BE2C (cell line): ENCODE measurements at regions not wholly inside any gene's neighbourhood (a gene's known extent, or its start where the extent isn't known, plus 50 kb on each side); places are given as distances from the start of the nearest gene placed in this dataset.

Experiments
- DNase-seq: peaks from one replicate; pipeline ENCODE4 v3.0.0-alpha.2; 2020
- H3K27me3 ChIP-seq: fragments of 250-450 bp; sonication (Bioruptor Pico); 2 replicates; pipeline ENCODE4 v1.5.1; 2020; ENCODE audit warnings: mild to moderate bottlenecking
- H3K36me3 ChIP-seq: fragments of 250-450 bp; sonication (Bioruptor Pico); 2 replicates; pipeline ENCODE4 v1.5.1; 2020; ENCODE audit warnings: mild to moderate bottlenecking
- H3K4me1 ChIP-seq: fragments of 250-450 bp; sonication (Bioruptor Pico); 2 replicates; pipeline ENCODE4 v1.5.1; 2020
- H3K4me3 ChIP-seq: 2 replicates; pipeline ENCODE4 v1.5.1; 2011; ENCODE audit warnings: low read depth, low read length
- H3K9me3 ChIP-seq: fragments of 250-450 bp; sonication (Bioruptor Pico); 2 replicates; pipeline ENCODE4 v1.5.1; 2020
- CTCF ChIP-seq: IDR thresholded peaks from 2 replicates; pipeline ENCODE4 v1.5.1; 2012; ENCODE audit warnings: mild to moderate bottlenecking, low read depth, low read length

DNA sequence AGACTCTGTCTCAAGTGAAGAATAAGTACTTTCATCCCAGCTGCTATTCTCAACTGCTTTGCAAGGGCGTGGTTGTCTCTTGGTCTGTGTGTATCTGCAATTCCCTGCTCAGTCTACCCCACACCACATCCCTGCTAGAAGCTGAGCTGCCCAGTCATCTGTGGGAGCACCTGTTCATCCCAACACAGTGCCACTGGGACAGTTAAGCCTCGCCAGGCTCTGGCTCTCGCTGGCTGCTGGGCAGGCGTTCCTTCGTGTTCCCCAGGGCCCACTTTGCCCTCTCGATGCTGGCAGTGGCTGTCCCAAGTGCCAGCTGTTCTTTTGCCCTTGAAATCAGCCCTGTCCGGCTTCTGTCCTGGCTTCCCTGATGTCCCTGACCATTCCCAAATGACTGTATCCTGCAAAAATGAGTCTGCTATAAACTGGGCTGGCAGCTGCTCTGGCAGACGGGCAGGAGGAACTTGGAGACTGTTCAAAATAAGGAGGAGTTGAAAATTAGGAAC is 91.6 kb upstream of the KLHL25 start:
- no peaks in the 10 kb centered on the region for H3K4me1 ChIP-seq
- no peaks in the 10 kb centered on the region for H3K9me3 ChIP-seq
- H3K36me3 ChIP-seq = no peaks in the 10 kb centered on the region
- no peak for TF ChIP-seq CTCF
- no peak overlapping the region for H3K4me3 ChIP-seq
- H3K27me3 ChIP-seq = no peaks in the 10 kb centered on the region
- no peak for DNase-seq

DNA sequence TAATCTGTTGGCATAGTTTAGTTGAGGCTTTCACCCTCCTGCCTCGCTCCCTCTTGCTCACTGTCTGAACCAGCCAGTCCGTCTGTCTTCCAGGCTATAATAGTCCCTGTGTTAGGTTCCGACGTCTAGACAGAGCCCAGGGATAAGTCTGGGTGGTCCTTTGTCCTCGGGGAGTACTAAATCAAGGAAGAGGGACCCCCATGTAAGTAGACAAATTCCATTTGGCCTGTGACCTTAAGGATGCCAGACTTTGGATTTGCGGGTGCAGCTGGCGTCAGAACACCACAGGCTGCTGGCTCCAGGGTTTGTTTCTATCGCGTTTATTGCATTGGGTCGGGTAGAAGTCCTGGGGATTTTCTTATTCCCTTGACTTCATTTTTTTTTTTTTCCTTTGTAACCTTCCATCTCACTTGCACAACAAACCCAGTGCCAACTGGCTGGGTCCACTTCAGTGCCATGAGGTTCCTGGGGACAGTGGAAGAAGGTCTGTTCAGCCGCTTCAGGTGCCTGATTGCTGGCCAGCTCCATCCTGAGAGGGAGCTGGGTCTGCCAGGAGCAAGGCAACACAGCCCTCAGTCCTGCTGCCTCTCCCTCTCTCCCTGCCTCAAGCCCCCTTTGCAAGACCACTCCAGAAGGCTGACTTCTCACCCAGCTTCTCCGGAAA is 95.4 kb upstream of the KLHL25 start:
- H3K27me3 ChIP-seq = no peaks in the 10 kb centered on the region
- DNase-seq = no peak

DNA sequence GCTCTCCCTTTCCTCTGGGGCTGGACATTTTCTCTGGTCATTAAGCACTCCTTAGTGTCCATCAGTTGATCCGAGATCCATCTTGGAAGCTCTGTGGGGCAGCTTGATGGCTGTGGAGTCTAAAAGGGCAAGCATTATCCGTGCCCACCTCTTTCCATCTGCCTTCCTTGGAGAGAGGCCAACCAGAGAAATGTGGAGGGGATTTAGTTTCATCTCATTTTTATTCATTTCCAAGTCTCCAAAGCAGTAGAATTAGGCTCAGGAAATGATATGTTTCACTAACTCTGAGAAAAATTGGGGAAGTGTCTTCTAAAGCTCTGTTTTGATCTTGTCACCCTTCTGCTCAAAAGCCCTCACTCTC is 95.9 kb upstream of the KLHL25 start:
- Histone ChIP-seq H3K4me3 (no peak overlapping the region), H3K36me3 (no peaks in the 10 kb centered on the region), H3K4me1 (no peaks in the 10 kb centered on the region), H3K27me3 (no peaks in the 10 kb centered on the region), H3K9me3 (no peaks in the 10 kb centered on the region)
- no peak for DNase-seq
- no peak for TF ChIP-seq CTCF

More for the DNA sequence above, 95.4 kb upstream of the KLHL25 start:
- TF ChIP-seq CTCF = no peak
- H3K4me3 ChIP-seq = no peak overlapping the region
- H3K9me3 ChIP-seq = no peaks in the 10 kb centered on the region
- H3K36me3 ChIP-seq = no peaks in the 10 kb centered on the region
- no peaks in the 10 kb centered on the region for H3K4me1 ChIP-seq

GRCh38 chr15:85891470-85891869 is 96.7 kb upstream of the KLHL25 start:
- Histone ChIP-seq H3K27me3 (no peaks in the 10 kb centered on the region), H3K9me3 (no peaks in the 10 kb centered on the region), H3K36me3 (no peaks in the 10 kb centered on the region), H3K4me3 (no peak overlapping the region), H3K4me1 (no peaks in the 10 kb centered on the region)
- no peak for DNase-seq
- TF ChIP-seq CTCF = no peak

- no peak overlapping the region for H3K4me3 ChIP-seq
- TF ChIP-seq CTCF = no peak
- no peak for DNase-seq
- no peaks in the 10 kb centered on the region for H3K9me3 ChIP-seq
- no peaks in the 10 kb centered on the region for H3K4me1 ChIP-seq
- no peaks in the 10 kb centered on the region for H3K36me3 ChIP-seq
- no peaks in the 10 kb centered on the region for H3K27me3 ChIP-seq
These were observed 97.5 kb upstream of the KLHL25 start for GRCh38 chr15:85892232-85892631.

DNA sequence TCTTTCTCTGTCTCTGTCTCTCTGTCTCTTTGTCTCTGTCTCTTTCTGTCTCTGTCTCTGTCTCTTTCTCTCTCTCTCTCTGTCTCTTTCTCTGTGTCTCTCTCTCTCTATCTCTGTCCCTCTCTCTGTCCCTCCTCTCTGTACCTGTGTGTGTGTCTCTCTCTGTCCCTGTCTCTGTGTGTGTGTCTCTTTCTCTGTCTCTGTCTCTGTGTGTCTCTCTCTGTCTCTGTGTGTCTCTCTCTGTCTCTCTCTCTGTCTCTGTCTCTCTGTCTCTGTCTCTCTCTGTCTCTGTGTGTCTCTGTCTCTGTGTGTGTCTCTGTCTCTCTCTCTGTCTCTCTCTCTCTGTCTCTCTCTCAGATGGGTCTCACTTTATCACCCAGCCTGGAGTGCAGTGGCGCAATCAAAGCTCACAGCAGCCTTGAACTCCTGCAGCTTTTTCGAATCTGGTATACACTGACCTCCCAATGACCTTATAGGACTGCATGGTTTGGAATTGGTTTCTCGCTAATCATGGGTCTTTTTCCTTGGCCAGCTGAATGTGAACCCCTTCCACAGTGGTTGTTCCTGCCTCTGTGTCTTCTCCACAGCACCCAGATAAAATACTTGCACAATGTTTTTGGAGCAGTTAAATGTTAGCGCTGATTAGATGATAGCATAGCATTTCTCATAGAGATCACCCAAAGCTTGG is 102.6 kb upstream of the KLHL25 start:
- TF ChIP-seq CTCF = no peak
- Histone ChIP-seq H3K4me3 (no peak overlapping the region), H3K27me3 (no peaks in the 10 kb centered on the region), H3K4me1 (no peaks in the 10 kb centered on the region), H3K9me3 (no peaks in the 10 kb centered on the region), H3K36me3 (no peaks in the 10 kb centered on the region)
- DNase-seq = no peak
